ENCODE measurements at regions not wholly inside any gene's neighbourhood (a gene's known extent, or its start where the extent isn't known, plus 50 kb on each side); places are given as distances from the start of the nearest gene placed in this dataset.

GRCh38 chr6:146886587-146887446 is 288.0 kb downstream of the ADGB start:
- TF ChIP-seq CTCF (IDR thresholded peaks at IDR 0.05; ENCODE audit: low read depth, low read length, missing input control) (no peak), RAD21 (IDR thresholded peaks at IDR 0.05) (no peak), EGR1 (IDR thresholded peaks at IDR 0.05; ENCODE audit: low read depth in 2 of 2) (no peak), ZBTB33 (IDR thresholded peaks at IDR 0.05) (no peak), GABPA (IDR thresholded peaks at IDR 0.05 in 1 of 2, conservative IDR thresholded peaks at IDR 0.05 in 1 of 2) (no peak), YY1 (IDR thresholded peaks at IDR 0.05) (no peak), FOXA2 (IDR thresholded peaks at IDR 0.05) (no peak), REST (IDR thresholded peaks at IDR 0.05) (no peak)
